Renal pelvis (tissue), 1 donor: ENCODE measurements at regions not wholly inside any gene's neighbourhood (a gene's known extent, or its start where the extent isn't known, plus 50 kb on each side); places are given as distances from the start of the nearest gene placed in this dataset.
"Not testable (repeated sequence)": the region's sequence is repeated elsewhere in the genome, so short reads cannot be mapped to it uniquely, and the experiment has no call there.

Source experiments
- DNase-seq: peaks from one replicate; pipeline ENCODE4 v3.0.0-alpha.2; 2013

DNA sequence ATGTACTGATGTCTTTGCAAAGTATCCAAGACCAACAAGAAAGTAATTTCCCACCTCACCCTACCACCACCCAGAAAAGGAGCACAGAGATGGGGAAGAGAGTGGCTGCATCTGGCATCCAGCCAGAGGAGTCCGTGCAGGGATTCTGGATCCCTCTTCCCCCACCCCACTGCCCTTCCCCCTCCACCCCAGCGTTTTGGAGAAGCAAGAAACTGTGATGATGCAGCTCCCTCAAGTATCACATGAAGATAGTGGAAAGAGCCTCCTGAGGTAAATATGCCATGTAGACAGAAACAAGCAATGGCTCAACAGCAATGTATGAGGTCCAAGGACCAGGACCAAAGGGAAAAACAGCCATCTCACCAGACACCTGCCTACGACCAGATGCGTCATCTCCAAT lies 153.8 kb downstream of the DEPDC1B start:
- DNase-seq = no peak

DNA sequence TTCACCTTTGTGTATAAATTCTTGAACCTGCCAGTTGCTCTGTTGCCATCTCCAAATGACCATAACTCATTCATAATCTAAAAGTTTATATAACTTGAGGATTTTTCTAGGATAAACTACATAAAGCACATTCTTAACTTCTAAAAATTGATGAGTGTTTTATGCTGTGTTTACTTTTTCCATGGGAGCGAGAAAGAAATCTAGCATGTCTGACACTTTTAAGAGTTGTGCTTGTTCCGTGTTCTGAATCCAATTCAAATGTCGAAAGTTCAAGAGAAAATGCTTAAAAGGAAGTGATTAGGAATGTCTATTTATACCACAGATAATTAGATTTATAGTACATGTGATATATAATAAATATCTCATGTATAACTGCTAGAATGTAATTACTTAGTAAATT lies 154.4 kb downstream of the DEPDC1B start:
- peak; percentile 34 for DNase-seq

DNA sequence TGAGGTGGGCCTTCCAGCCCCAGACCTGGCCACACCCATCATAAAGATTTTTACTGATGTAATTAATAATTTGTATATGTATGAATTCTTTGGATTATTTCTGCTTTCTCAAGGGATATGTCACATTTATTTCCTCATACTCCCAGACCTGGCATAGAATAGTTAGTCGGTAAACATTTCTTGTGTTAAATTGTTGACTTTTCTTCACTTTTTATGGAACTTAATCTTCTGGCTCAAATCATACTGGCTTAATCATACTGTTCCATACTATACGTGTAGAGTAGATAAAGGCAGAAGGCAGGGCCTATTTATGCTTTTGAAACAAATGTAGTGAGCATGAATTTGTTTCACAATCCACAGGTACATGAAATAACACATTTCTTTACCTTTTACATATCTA lies 155.8 kb downstream of the DEPDC1B start:
- DNase-seq = no peak

DNA sequence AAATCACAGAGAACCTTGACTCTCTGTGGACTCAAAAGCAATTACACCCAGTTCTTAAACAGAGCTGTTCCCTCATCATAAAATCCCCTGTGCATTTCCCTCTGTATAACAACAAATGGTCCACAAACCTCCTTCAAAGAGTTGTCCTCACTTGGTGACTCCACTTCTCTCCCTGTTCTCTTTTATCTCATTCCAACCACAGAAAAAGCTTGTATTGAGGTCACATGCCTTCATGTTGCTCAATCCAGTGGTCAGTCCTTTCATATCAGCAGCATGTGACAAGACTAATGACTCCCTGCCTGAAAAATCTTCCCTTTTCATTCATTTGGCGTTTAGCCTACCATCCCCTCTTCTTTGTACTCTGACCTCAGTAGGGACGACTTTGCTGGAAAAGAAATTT lies 158.0 kb downstream of the DEPDC1B start:
- no peak for DNase-seq

DNA sequence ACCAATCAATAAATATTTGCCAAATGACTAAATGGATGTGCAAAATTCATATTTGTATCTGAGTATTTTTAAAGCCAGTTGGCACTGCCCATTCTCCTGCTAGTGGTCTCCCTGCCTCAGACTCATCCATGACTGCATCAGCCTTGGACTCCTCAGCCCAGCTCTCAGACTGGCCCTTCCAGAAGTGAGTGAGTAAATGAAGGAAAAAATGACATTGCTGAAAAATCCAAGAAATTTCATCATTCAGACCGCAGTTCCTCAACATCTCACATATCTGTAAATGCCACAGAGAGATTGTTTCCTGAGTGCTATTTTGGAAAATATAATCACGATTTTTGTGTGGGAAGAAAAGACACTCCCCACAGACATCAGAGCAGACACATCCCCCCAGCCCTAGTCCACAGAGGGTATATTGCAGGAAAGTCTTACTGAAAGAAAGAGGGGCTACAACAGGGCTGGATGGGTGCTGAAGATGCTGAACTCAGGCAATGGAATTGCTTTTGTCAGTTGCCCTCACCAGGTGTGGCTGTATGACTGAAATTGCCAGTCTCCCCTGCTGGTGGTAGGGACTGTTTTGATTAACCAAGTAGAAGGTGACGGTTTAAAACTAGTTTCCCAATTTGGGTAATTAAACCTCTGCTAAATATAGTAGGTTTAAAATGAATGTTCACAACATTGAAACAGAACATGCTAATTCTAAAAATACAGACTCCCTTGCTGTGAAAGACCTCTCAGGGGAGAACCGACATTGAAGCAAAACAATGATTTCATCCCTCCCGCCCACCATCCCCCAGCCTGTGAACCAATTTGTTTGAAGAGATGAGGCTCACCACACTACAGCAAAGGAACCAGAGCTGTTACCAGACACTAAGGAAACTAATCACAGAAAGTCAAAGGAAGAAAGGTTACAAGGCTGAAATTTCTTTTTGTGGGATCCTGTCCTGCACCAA lies 158.8 kb downstream of the DEPDC1B start:
- DNase-seq = no peak

DNA sequence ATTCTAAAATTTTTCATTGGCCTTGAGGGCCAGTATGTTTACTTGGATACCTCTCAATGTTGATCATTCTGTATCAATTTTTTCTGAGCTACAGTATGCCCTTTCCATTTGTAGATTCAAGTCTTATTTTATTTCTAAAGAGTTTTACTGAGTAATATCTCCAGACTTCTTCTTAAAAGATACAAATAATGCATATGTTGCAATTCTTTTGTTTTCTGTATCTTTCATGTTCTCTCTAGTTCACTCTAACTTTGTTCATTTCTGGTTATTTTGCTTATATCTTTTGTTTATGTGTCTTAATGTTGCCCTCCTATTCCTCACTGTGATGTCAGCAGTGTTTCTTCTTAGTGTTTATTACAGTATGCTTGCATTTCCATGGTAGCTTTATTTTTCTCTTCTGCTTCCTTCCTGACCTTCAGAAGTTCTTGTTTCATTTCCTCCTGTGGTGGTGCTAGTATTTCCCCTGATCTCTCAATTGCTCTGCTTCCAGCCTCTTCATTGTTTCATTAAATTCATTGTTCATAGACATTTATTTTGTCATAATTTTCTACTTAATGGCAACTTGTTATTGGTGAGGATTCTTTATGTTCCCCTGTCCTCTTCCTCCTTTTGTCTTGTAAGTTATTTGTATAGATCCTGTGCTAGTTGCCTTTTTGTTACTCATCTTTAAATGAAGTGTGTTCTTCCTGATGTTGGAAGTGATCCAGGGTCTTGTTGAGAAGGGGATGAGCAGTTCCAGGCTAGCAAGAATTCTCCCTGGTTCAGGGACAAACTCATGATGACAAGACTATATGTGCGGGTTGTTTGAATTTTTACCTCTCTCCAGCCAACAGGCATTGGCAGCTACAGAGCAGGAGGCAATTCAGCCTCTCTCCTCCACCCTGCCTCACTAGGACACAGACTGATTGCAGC lies 160.8 kb downstream of the DEPDC1B start:
- no peak for DNase-seq

DNA sequence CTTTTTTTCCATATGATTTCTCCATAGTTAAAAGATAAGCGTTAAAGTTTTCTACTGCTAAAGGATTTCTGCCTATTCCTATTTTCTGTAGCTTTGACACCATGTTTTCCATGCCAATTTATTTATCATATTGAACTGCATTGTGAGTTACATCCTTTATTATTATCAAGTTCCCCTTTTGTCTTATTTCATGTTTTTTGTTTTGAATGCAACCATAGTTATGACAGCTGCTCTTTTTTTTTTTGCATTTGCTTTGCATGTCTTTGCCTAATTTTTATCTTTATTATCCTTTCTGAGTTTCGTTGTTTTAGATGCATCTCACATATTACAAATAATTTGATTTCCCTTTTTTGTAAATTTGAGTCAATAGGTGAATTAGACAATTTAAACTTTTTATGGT lies 161.5 kb downstream of the DEPDC1B start:
- DNase-seq = no peak

DNA sequence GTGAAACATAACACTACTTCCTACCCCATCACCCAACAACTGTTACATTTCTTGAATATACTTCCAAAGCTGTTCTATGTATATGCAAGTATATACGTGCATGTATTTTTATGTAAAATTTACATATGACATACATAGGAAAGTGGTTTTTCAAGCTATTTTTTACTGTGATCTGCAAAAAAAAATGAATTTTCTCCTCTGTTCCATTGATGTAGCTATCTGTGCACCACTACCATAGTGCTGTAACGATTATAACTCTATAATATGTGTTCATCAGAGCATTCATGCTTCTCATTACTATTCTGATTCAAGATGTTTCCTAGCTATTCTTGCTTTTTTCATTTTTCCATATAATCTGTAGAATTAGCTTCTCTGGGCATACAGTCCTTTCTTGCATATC lies 164.0 kb downstream of the DEPDC1B start:
- DNase-seq = no peak

DNA sequence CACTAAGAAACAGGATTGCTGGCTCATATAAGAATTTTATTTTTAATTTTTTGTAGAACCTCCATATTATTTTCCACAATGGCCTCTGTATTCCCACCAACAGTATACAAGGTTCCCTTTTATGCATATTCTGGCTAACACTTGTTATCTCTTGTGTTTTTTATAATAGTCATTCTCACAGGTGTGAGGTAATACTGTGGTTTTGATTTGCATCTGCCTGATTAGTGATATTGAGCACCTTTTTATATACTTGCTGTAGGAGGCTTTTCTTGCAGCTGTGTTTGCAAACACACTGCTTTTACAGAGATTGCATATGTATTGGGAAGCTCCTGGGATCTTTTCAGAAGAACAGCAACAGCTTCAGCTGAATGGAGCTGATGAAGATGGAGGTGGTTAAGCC lies 164.8 kb downstream of the DEPDC1B start:
- no peak for DNase-seq

DNA sequence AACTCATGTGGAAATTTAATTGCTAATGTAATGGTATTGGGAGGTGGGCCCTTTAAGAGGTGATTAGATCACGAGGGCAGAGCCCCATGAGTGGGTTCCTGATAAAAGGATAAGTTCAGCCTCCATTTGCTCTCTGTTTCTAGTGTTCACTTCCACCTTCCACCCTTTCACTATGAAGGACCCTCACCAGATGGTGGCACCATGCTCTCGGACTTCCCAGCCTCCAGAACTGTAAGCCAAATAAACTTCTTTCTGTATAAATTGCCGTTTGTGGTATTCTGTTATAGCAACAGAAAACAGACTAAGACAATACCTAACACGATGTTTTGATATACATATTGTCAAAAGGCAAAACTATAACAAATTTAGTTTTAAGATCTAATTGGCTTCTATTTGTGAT lies 166.2 kb downstream of the DEPDC1B start:
- DNase-seq = no peak

DNA sequence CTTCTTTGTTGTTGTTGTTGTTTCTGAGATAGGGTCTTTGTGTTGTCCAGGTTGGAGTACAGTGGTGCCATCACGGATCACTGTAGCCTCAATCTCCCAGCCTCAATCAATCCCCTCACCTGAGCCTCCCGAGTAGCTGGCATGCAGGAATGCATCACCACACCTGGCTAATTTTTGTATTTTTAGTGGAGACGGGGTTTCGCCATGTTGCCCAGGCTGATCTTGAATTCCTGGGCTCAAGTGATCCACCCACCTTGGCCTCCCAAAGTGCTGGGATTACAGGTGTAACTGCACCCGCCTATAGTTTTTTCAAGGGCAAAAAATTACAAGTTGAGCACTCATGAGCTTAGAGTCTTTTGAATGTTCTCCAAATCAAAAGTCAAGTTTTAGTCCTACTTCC lies 167.2 kb downstream of the DEPDC1B start:
- not testable (repeated sequence) for DNase-seq

DNA sequence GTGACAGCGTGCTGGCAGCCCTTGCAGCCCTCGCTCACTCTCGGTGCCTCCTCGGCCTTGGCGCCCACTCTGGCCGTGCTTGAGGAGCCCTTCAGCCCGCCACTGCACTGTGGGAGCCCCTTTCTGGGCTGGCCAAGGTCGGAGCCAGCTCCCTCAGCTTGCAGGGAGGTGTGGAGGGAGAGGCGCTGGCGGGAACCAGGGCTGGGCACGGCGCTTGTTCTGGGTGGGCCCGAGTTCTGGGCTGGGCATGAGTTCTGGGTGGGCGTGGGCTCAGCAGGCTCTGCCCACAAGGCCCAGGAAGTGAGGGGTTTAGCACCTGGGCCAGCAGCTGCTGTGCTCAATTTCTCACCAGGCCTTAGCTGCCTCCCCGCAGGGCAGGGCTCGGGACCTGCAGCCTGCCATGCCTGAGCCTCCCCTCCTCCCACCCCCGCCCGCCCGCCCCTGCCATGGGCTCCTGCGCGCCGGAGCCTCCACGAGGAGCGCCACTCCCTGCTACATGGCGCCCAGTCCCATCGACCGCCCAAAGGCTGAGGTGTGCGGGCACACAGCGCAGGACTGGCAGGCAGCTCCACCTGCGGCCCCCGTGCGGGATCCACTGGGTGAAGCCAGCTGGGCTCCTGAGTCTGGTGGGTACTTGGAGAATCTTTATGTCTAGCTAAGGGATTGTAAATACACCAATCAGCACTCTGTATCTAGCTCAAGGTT lies 169.7 kb downstream of the DEPDC1B start:
- DNase-seq = not testable (repeated sequence)

DNA sequence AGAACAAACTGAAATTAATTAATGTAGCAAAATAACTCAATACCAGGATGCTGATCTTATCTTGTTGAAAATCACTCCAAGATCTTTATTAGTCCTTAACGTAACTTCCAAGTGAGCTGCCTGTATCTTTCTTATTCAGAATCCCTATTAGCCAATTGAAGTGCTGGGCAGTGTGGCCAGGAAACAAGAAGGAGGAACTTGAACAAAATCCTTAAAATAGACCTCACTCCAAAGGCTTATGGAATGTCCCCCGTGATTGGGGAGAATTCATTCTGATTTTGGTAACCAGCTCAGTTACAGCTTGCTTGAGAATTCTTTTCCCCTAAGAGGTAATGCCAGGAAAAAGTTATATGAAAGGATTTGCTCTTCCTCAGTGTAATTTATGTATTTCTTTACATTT lies 171.0 kb downstream of the DEPDC1B start:
- no peak for DNase-seq

DNA sequence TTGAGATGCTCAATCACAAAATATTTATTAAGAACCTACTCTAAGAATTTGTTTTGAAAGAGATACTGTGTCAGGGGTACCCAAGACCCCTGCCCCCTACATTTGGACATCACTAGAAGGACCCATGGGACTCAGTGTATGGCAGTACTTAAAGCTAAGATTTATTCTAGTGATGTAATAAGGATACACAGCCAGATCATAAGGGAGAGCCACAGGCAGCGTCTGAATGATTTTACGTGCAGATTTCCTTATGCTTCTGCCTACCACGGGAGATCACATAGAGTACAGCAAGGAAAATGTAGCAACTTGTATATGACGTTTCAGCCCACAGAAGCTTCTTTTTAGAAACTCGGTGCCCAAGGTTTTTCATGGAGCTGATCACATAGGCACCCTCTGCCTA lies 172.9 kb downstream of the DEPDC1B start:
- DNase-seq = no peak

DNA sequence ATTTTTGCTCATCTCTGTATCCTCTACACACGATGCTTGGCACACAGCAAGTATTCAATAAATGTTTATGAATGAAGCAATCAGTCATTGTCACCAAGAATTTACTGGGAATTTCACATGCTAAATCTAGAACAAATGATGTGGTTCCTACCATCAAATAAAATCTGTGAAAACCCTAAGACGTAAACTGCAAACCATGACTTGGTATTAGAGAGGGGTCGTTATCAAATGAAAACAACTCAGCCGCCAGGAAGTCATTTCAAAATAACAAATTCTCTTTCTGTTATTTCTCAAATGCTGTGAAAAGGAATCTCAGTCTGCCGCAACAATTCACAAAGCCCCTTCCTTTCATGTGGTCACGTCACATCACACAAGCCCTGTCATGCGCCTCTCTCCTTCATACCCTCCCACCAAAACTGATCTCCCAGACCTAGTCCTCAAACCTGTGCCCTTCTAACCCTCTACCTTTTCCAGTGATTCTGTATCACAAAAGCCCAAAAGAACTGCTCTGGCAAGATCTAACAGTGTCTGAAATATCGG lies 173.6 kb downstream of the DEPDC1B start:
- no peak for DNase-seq

DNA sequence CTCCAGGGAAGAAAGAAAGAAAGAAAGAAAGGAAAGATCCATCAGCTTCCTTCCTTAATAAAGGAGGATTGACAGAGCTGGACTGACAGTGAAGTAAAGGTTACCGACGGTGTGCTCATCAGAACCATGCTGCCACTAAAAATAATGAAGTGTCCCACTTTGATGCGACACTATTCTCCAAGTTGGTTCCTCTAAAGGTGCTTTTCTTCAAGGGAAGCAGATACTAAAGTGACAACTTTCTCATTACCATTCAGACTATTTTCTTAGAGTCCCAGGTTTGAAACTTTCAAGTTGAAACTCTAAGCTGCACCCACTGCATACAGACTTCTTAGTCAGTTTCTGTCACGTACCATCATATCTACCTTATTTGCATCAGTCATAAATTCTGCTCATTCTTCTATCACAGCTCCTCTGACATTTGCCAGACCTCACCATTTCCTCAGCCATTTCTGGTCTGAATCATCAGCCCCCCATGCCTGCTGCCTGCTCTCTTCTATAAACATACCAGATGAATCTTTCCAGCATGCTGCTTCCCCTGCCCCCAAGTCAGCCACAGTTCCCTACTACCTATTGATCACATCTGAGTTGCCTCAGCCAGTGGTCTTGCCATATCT lies 177.6 kb downstream of the DEPDC1B start:
- no peak for DNase-seq

DNA sequence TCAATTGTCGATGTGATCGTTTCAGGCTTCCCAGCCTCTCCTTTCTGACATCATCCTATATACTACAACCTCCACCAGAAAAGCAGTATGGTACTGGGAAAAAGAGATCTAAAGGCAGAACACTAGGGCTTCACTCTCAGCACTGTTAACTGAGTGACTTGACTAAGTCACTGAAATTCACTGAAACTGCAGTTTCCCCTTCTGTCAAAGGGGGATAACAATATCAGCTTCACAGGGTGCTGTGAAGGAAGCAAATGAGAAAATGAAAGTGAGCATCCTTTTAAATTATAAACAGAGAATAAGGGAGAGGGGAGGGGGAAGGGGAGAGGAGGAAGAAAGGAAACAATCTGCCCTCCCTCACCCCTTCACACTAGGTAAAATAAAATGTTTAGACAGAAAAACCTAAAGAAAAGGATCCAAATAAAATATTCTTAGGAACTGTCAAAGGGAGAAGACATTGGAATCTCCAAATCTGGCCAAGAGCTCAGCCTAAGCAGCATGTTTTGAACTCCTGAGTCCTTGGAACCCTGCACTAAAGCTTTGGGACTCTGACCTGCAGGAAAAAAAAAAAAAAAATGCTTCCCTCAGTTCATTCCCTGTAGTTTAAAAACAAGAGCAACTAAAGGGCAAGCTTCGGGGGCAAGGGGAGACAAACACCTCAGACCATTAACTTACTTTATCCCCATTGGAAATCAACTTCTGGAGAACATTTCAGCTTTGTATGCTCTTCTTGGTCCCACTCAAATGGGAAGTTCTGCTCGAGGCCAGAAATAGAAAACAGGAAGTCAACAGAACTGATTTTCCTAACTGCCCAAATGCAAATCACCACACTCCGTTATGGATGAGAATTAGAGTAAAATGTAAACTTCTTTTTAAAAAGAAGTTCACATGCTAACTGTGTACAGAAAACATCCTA lies 178.3 kb downstream of the DEPDC1B start:
- DNase-seq = no peak

DNA sequence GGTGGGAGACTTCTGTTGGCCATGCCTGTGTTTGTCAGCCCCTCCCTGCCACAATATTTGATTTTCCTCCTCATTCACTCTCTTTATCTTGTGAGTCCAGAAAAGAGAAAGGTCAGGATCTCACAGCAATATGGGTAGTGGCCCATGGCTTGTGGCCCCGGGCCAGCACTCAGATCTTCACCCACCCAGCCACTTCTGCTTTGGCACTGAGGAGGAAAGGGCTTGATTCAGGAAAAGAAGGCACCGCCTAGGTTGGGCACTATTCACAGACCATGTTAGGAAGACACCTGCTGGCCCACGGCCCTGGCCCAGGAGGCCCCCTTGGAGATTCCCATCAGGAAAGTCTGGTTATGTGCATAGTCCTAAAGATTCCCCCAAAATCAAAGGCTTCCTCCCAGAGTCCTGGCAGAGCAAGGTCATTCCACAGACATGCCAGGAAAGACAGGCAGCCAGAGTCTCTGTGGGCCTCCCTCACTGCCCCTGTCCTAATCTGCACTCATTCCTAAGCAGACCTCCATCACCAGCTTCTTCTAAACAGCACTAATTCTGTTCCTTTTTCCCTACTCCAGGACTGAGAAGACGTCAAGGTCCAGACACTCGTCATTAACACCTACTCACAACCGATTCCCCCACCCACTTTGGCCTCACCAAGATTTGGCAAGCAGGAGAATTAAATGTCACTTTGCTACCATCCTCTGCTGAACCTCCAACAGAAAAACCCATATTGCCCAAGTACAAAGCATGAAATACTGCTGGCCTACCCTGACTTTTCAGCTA lies 179.3 kb downstream of the DEPDC1B start:
- DNase-seq = no peak

DNA sequence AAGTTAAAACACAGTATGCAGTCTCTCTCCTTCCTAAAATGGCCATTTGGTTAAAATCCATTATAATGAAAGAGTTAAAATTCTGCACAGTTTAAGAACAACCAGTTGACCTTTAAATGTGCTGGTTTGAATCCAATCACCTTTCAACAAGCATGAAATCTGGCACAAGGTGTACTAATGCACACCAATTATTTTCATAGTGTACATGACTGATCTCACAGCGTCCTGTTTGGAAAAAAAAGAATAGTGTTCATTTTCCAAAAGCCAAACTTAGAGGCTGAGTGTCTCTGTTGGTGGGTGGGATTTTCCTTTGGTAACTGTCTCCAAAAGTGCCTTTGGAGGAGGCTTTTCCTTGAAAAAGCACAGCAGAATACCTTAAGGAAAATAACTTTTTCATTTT lies 180.6 kb downstream of the DEPDC1B start:
- DNase-seq = no peak

DNA sequence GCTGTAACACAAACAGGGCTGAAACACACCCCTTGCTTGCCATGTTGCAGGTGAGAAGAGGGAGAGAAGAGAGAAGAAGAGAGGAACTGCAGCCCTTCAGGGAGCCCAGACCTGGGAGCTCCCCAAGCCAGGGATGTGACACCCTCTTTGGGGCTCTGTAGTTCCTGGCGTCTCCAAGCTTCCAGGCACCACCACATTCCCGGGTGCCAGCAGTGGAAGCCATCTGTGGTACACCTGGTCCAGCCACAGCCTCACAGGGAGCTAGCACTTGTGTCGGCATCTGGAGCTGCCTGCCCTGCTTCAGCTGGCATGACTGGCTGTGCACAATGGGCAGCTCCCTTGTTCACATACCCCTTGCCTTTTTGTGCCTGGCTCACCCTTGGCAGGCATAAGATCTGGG lies 182.1 kb downstream of the DEPDC1B start:
- DNase-seq = no peak
